ENCODE measurements at regions not wholly inside any gene's neighbourhood (a gene's known extent, or its start where the extent isn't known, plus 50 kb on each side); places are given as distances from the start of the nearest gene placed in this dataset.

GRCh38 chr5:135141303-135142268 lies 107.6 kb upstream of the PITX1 start:
- no peaks in the 10 kb centered on the region for H3K36me3 ChIP-seq (ENCODE audit: control insufficient read depth, insufficient read depth, low read length)
- H3K27me3 ChIP-seq (replicated peaks; ENCODE audit: control insufficient read depth, insufficient read depth, low read length) = no peaks in the 10 kb centered on the region
- no peak for DNase-seq (ENCODE audit: extremely low read depth, insufficient read length)
- no peak overlapping the region for H3K4me3 ChIP-seq (replicated peaks; ENCODE audit: low read depth, low read length)
- TF ChIP-seq, protein P1, sequence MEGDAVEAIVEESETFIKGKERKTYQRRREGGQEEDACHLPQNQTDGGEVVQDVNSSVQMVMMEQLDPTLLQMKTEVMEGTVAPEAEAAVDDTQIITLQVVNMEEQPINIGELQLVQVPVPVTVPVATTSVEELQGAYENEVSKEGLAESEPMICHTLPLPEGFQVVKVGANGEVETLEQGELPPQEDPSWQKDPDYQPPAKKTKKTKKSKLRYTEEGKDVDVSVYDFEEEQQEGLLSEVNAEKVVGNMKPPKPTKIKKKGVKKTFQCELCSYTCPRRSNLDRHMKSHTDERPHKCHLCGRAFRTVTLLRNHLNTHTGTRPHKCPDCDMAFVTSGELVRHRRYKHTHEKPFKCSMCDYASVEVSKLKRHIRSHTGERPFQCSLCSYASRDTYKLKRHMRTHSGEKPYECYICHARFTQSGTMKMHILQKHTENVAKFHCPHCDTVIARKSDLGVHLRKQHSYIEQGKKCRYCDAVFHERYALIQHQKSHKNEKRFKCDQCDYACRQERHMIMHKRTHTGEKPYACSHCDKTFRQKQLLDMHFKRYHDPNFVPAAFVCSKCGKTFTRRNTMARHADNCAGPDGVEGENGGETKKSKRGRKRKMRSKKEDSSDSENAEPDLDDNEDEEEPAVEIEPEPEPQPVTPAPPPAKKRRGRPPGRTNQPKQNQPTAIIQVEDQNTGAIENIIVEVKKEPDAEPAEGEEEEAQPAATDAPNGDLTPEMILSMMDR (IDR thresholded peaks at IDR 0.05; ENCODE audit: insufficient read depth, low read length, poor library complexity, severe bottlenecking) = no peak

DNA sequence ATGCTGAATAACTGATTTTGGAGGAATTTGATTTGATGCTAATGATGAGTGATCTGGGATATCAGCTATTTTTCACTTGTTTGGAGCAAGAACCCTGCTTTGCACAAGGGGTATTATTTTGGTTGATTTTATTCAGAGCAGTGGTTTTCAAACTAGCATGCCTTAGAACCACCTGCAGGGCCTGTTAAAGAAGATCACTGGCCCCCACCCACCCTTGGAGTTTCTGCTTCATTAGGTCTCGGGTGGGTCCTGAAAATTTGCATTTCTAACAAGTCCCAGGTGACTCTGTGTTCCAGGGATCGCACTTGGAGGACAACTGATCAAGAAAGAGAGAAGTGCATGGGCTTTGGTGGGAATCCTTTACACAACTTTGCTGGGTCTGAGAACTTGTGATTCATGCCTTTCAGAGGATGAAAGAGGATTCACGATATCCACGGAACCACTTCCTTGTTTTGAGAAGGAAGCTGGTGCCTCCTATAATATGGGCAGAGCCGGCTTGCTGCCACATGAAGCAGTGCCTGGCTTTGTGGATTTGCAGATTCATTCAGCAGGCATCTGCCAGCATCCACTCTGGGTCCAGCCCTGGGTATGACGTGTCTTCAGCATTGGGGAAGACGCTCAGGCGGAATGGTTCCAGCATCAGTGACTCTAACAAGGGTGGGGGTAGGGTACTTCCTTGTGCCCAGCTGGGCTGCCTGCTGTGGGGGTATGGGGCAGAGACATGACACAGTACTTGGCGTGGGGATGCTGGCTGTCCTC lies 106.6 kb upstream of the PITX1 start:
- no peaks in the 10 kb centered on the region for H3K36me3 ChIP-seq (ENCODE audit: control insufficient read depth, insufficient read depth, low read length)
- no peaks in the 10 kb centered on the region for H3K27me3 ChIP-seq (replicated peaks; ENCODE audit: control insufficient read depth, insufficient read depth, low read length)
- no peak for DNase-seq (ENCODE audit: extremely low read depth, insufficient read length)
- no peak overlapping the region for H3K4me3 ChIP-seq (replicated peaks; ENCODE audit: low read depth, low read length)
- TF ChIP-seq, protein P1 (IDR thresholded peaks at IDR 0.05; ENCODE audit: insufficient read depth, low read length, poor library complexity, severe bottlenecking) = no peak

DNA sequence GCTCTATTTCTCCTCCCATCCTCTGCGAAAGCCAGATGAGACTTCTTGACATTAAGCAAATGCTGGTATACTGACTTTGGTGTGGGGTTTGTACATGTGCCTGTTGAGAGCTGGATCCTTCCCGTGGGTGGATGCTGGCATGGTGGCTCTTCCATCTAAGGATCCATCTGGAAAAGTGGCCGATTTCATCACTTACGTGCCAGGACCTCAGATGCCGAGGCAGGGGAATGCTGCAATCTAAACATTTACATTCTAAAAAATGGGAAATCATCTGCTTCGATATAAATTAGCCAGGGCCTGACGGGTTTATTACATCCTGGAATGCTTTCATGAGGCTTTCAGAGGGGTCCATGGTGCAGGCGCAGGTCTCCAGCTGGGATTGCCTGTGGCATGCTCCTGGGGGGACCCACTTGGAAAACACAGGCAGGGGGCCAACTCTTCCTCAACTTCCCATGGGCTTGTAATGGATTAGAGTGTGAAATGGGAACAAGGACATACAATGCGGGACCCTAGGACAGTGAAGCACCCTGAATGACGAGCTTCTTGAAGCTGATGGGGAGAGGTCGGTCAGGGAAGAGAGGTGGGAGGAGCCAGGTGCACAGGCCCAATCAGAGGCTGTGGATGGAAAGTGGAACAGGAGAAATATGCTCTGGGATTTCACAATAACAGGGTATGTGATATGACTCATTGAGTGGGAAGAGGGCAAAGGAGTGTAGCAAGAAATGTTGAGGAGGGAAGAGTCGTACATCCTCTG lies 105.5 kb upstream of the PITX1 start:
- no peaks in the 10 kb centered on the region for H3K36me3 ChIP-seq (ENCODE audit: control insufficient read depth, insufficient read depth, low read length)
- H3K4me3 ChIP-seq (replicated peaks; ENCODE audit: low read depth, low read length) = no peak overlapping the region
- DNase-seq (ENCODE audit: extremely low read depth, insufficient read length) = no peak

GRCh38 chr5:135138116-135138850 lies 104.3 kb upstream of the PITX1 start:
- Histone ChIP-seq H3K4me3 (replicated peaks; ENCODE audit: low read depth, low read length) (no peak overlapping the region), H3K36me3 (ENCODE audit: control insufficient read depth, insufficient read depth, low read length) (no peaks in the 10 kb centered on the region), H3K27me3 (replicated peaks; ENCODE audit: control insufficient read depth, insufficient read depth, low read length) (no peaks in the 10 kb centered on the region; the same call in 1 of the 2 replicates)
- no peak for DNase-seq (ENCODE audit: extremely low read depth, insufficient read length)
- TF ChIP-seq, protein P1 (IDR thresholded peaks at IDR 0.05; ENCODE audit: insufficient read depth, low read length, poor library complexity, severe bottlenecking) = no peak

More for the DNA sequence above, 105.5 kb upstream of the PITX1 start:
- TF ChIP-seq, protein P1 (IDR thresholded peaks at IDR 0.05; ENCODE audit: insufficient read depth, low read length, poor library complexity, severe bottlenecking) = no peak
- no peaks in the 10 kb centered on the region for H3K27me3 ChIP-seq (replicated peaks; ENCODE audit: control insufficient read depth, insufficient read depth, low read length)

Data from GM06990 (cell line).